ENCODE measurements at regions not wholly inside any gene's neighbourhood (a gene's known extent, or its start where the extent isn't known, plus 50 kb on each side); places are given as distances from the start of the nearest gene placed in this dataset.

- DNase-seq (ENCODE audit: low read depth, low spot score), result no peak
Measured at GRCh38 chr16:7185165-7185564, 147.5 kb upstream of the RBFOX1 start.

GRCh38 chr16:7183768-7184167 is 148.9 kb upstream of the RBFOX1 start:
- DNase-seq (ENCODE audit: low read depth, low spot score), result no peak

- no peak for DNase-seq (ENCODE audit: low read depth, low spot score)
Measured at GRCh38 chr16:7182510-7183109, 150.0 kb upstream of the RBFOX1 start.

GRCh38 chr16:7177875-7178274 is 154.8 kb upstream of the RBFOX1 start:
- DNase-seq (ENCODE audit: low read depth, low spot score), result no peak

- no peak for DNase-seq (ENCODE audit: low read depth, low spot score)
Measured at GRCh38 chr16:7171151-7171550, 161.5 kb upstream of the RBFOX1 start.

GRCh38 chr16:7167626-7168025 is 165.0 kb upstream of the RBFOX1 start:
- DNase-seq (ENCODE audit: low read depth, low spot score), result no peak

- no peak for DNase-seq (ENCODE audit: low read depth, low spot score)
Measured at GRCh38 chr16:7161891-7162290, 170.8 kb upstream of the RBFOX1 start.

GRCh38 chr16:7160093-7160492 is 172.6 kb upstream of the RBFOX1 start:
- DNase-seq (ENCODE audit: low read depth, low spot score), result no peak

GRCh38 chr16:7158481-7158880 is 174.2 kb upstream of the RBFOX1 start:
- no peak for DNase-seq (ENCODE audit: low read depth, low spot score)

GRCh38 chr16:7150230-7150629 is 182.4 kb upstream of the RBFOX1 start:
- DNase-seq (ENCODE audit: low read depth, low spot score), result no peak

- no peak for DNase-seq (ENCODE audit: low read depth, low spot score)
Measured at GRCh38 chr16:7148606-7149005, 184.0 kb upstream of the RBFOX1 start.

GRCh38 chr16:7140899-7141298 is 191.7 kb upstream of the RBFOX1 start:
- DNase-seq (ENCODE audit: low read depth, low spot score), result no peak

- no peak for DNase-seq (ENCODE audit: low read depth, low spot score)
Measured at GRCh38 chr16:7137560-7138330, 194.9 kb upstream of the RBFOX1 start.

GRCh38 chr16:7132465-7132864 is 200.2 kb upstream of the RBFOX1 start:
- DNase-seq (ENCODE audit: low read depth, low spot score), result no peak

GRCh38 chr16:7124701-7125100 is 207.9 kb upstream of the RBFOX1 start:
- DNase-seq (ENCODE audit: low read depth, low spot score), result no peak

- DNase-seq (ENCODE audit: low read depth, low spot score), result no peak
Measured at GRCh38 chr16:7124242-7124641, 208.4 kb upstream of the RBFOX1 start.

GRCh38 chr16:7116734-7117133 is 215.9 kb upstream of the RBFOX1 start:
- DNase-seq (ENCODE audit: low read depth, low spot score), result no peak

- no peak for DNase-seq (ENCODE audit: low read depth, low spot score)
Measured at GRCh38 chr16:7115898-7116297, 216.7 kb upstream of the RBFOX1 start.

- DNase-seq (ENCODE audit: low read depth, low spot score), result no peak
Measured at GRCh38 chr16:7113949-7114348, 218.7 kb upstream of the RBFOX1 start.

GRCh38 chr16:7113395-7113794 is 219.2 kb upstream of the RBFOX1 start:
- no peak for DNase-seq (ENCODE audit: low read depth, low spot score)

GRCh38 chr16:7111265-7111664 is 221.4 kb upstream of the RBFOX1 start:
- no peak for DNase-seq (ENCODE audit: low read depth, low spot score)

GRCh38 chr16:7107436-7107835 is 225.2 kb upstream of the RBFOX1 start:
- DNase-seq (ENCODE audit: low read depth, low spot score), result no peak

- no peak for DNase-seq (ENCODE audit: low read depth, low spot score)
Measured at GRCh38 chr16:7103056-7103455, 229.6 kb upstream of the RBFOX1 start.

GRCh38 chr16:7101054-7101453 is 231.6 kb upstream of the RBFOX1 start:
- DNase-seq (ENCODE audit: low read depth, low spot score), result no peak

All from activated naive CD8-positive, alpha-beta T cell treated with anti-CD3 and anti-CD28 coated beads, Interleukin-2, amount 50 U/mL, for 16 hours (primary cell).